Osteocyte (in vitro differentiated cells): ENCODE measurements at regions not wholly inside any gene's neighbourhood (a gene's known extent, or its start where the extent isn't known, plus 50 kb on each side); places are given as distances from the start of the nearest gene placed in this dataset.

Experiments
- DNase-seq: peaks from one replicate; pipeline ENCODE4 v3.0.0; 2021; ENCODE audit warnings: mixed read lengths; ENCODE audit not compliant: unreplicated experiment; ENCODE audit errors: extremely low spot score
- H3K27ac Mint-ChIP-seq: one replicate; pipeline ENCODE4 v1.8.0; 2021; ENCODE audit warnings: mild to moderate bottlenecking, mixed read lengths; ENCODE audit not compliant: unreplicated experiment
- H3K27me3 Mint-ChIP-seq: one replicate; pipeline ENCODE4 v1.8.0; 2021; ENCODE audit warnings: mixed read lengths; ENCODE audit not compliant: unreplicated experiment
- H3K36me3 Mint-ChIP-seq: one replicate; pipeline ENCODE4 v1.8.0; 2021; ENCODE audit warnings: mixed read lengths; ENCODE audit not compliant: unreplicated experiment
- H3K4me1 Mint-ChIP-seq: one replicate; pipeline ENCODE4 v1.8.0; 2021; ENCODE audit warnings: mixed read lengths; ENCODE audit not compliant: unreplicated experiment
- H3K4me3 Mint-ChIP-seq: one replicate; pipeline ENCODE4 v1.8.0; 2021; ENCODE audit warnings: mild to moderate bottlenecking, moderate library complexity, mixed read lengths; ENCODE audit not compliant: unreplicated experiment
- H3K9me3 Mint-ChIP-seq: one replicate; pipeline ENCODE4 v1.8.0; 2021; ENCODE audit warnings: mixed read lengths; ENCODE audit not compliant: unreplicated experiment
- TF ChIP-seq, protein P1 (sequence below): fragments of 200-600 bp; sonication (generic); IDR thresholded peaks from 2 replicates; pipeline ENCODE4 v1.5.0; 2021; ENCODE audit warnings: antibody characterized with exemption, mild to moderate bottlenecking, moderate library complexity

DNA sequence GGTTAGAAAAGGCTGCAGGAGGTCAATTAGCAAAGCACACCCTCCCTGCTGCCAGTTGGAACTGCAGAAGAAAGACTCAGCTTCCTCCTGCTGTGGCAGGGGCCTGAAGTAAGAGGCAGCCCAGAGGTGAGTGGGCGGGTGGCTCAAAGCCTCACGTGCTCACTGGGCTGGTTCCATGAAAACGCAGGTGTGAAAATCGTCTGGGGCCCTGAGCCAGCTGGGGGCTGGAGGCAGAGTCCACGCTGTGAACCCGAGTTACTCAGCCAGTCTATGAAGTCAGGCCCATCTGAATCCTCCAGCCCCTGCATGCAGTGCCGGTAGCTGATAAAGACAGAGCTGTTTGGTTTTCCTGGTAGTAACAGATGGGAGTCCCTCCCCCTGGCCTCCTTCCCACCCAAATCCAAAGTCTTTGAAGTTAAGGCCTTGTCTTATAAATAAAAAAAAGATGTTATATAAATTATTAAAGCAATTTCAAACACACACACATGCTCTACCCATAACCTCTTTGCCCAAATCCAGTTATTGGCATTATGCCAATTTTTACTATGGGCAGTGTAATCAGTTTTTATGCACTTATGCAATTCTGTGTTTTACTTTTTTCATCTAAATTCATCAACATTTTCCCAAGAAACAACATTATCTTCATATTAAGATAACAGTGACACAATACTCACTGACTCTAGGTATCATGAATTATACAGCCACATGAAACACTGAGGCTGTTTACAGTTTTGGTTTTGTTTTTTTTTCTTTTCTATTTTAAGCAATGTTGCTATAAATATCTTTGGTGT is 57.9 kb upstream of the PNMA1 start:
- Mint-ChIP-seq H3K9me3 (no peaks in the 10 kb centered on the region), H3K4me3 (no peak overlapping the region), H3K27me3 (no peaks in the 10 kb centered on the region), H3K4me1 (peaks cover 49% of the 10 kb centered on the region), H3K36me3 (no peaks in the 10 kb centered on the region), H3K27ac (no peak overlapping the region)
- TF ChIP-seq, protein P1, sequence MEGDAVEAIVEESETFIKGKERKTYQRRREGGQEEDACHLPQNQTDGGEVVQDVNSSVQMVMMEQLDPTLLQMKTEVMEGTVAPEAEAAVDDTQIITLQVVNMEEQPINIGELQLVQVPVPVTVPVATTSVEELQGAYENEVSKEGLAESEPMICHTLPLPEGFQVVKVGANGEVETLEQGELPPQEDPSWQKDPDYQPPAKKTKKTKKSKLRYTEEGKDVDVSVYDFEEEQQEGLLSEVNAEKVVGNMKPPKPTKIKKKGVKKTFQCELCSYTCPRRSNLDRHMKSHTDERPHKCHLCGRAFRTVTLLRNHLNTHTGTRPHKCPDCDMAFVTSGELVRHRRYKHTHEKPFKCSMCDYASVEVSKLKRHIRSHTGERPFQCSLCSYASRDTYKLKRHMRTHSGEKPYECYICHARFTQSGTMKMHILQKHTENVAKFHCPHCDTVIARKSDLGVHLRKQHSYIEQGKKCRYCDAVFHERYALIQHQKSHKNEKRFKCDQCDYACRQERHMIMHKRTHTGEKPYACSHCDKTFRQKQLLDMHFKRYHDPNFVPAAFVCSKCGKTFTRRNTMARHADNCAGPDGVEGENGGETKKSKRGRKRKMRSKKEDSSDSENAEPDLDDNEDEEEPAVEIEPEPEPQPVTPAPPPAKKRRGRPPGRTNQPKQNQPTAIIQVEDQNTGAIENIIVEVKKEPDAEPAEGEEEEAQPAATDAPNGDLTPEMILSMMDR, result no peak
- no peak for DNase-seq

- Mint-ChIP-seq H3K4me1 (peaks cover 46% of the 10 kb centered on the region), H3K27ac (peak overlapping the region; percentile 14), H3K36me3 (no peaks in the 10 kb centered on the region), H3K9me3 (no peaks in the 10 kb centered on the region), H3K4me3 (no peak overlapping the region), H3K27me3 (no peaks in the 10 kb centered on the region)
- DNase-seq, result no peak
- TF ChIP-seq, protein P1, result no peak
Measured at GRCh38 chr14:73770977-73771847, 57.0 kb upstream of the PNMA1 start.

GRCh38 chr14:73768107-73768506 is 53.9 kb upstream of the PNMA1 start:
- H3K27me3 Mint-ChIP-seq, result no peaks in the 10 kb centered on the region
- H3K9me3 Mint-ChIP-seq, result no peaks in the 10 kb centered on the region
- TF ChIP-seq, protein P1, result no peak

GRCh38 chr14:73764406-73765280 is 50.5 kb upstream of the PNMA1 start:
- H3K4me3 Mint-ChIP-seq, result no peak overlapping the region
- H3K9me3 Mint-ChIP-seq, result no peaks in the 10 kb centered on the region
- no peaks in the 10 kb centered on the region for H3K27me3 Mint-ChIP-seq
- no peak for DNase-seq
- no peak overlapping the region for H3K27ac Mint-ChIP-seq
- TF ChIP-seq, protein P1, result no peak
- no peaks in the 10 kb centered on the region for H3K36me3 Mint-ChIP-seq
- peaks cover 50% of the 10 kb centered on the region for H3K4me1 Mint-ChIP-seq

More at GRCh38 chr14:73768107-73768506, 53.9 kb upstream of the PNMA1 start:
- DNase-seq, result no peak
- H3K4me1 Mint-ChIP-seq, result peaks cover 41% of the 10 kb centered on the region
- no peak overlapping the region for H3K27ac Mint-ChIP-seq
- H3K36me3 Mint-ChIP-seq, result no peaks in the 10 kb centered on the region
- H3K4me3 Mint-ChIP-seq, result no peak overlapping the region
